ENCODE measurements at regions not wholly inside any gene's neighbourhood (a gene's known extent, or its start where the extent isn't known, plus 50 kb on each side); places are given as distances from the start of the nearest gene placed in this dataset.

DNA sequence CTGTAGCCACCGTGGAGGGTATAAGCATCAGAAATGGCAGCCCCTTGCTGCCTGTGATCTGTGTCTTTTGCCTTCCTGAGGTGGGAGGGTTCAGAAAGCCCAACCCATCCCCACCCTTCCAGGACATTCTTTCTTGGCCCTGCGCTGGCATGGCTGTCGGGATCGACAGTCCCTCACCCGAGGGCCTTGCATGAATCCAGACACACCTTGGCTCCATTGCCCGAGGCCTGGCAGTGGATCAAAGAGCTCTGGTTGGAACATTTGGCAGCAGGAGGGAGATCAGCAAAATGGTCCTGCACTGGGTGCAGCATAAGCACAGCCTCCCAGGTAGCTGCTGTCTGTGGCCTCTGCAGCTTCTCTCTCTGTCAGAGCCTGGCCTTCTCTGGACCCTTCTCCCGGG lies 246.6 kb upstream of the MAF start:
- H3K36me3 ChIP-seq (replicated peaks in 1 of 2; ENCODE audit: control extremely low read depth in 1 of 2, control insufficient read depth in 1 of 2, extremely low read depth in 1 of 2, insufficient read depth in 2 of 2, low read length in 1 of 2): no peaks in the 10 kb centered on the region
- H3K27me3 ChIP-seq (replicated peaks in 1 of 4; ENCODE audit: control extremely low read depth in 1 of 4, control insufficient read depth in 3 of 4, insufficient read depth in 4 of 4, low read length in 3 of 4): no peaks in the 10 kb centered on the region
- no peaks in the 10 kb centered on the region for H3K4me1 ChIP-seq (ENCODE audit: control insufficient read depth in 2 of 2, insufficient read depth in 2 of 2, low read length in 2 of 2)
- no peak overlapping the region for H2AFZ ChIP-seq (ENCODE audit: insufficient read depth, low read depth, low read length, poor library complexity, severe bottlenecking)
- intact Hi-C loops (cut with micrococcal nuclease): no loop called here
- H3K9me3 ChIP-seq (ENCODE audit: control extremely low read depth in 1 of 3, control insufficient read depth in 2 of 3, insufficient read depth in 1 of 3, low read length in 2 of 3): peaks cover 0 to 3% (median 1%) of the 10 kb centered on the region in 3 donors
- H3K79me2 ChIP-seq (ENCODE audit: control insufficient read depth, insufficient read depth, low read length): no peaks in the 10 kb centered on the region
- no peak for TF ChIP-seq CTCF (IDR thresholded peaks at IDR 0.05)
- TF ChIP-seq EZH2 (IDR thresholded peaks at IDR 0.05; ENCODE audit: borderline replicate concordance, insufficient read depth, low read depth, low read length, poor library complexity, severe bottlenecking): no peak
- ChIA-PET CTCF (no interaction called here), POLR2A (no interaction called here)
- no peak overlapping the region for H3K27ac ChIP-seq (ENCODE audit: low read length in 2 of 2)
- Mint-ChIP-seq H3K4me1 (peaks cover 2% of the 10 kb centered on the region), H3K4me3 (no peak overlapping the region), H3K27ac (no peak overlapping the region), H3K27me3 (no peaks in the 10 kb centered on the region), H3K9me3 (ENCODE audit: insufficient read depth) (no peaks in the 10 kb centered on the region)
- no peak overlapping the region for H3K4me2 ChIP-seq (replicated peaks; ENCODE audit: low read depth, low read length, poor library complexity, severe bottlenecking)
- DNase-seq (no peak), ATAC-seq (ENCODE audit: low read depth) (no peak)
- no peak overlapping the region for H3K9ac ChIP-seq (ENCODE audit: low read length)
- WGBS (ENCODE audit: insufficient coverage): 98% methylated on average over 4 of the region's 7 CpGs
- H4K20me1 ChIP-seq (ENCODE audit: control insufficient read depth, insufficient read depth, low read length, poor library complexity, severe bottlenecking): no peaks in the 10 kb centered on the region
- no peak overlapping the region for H3K4me3 ChIP-seq (ENCODE audit: control extremely low read depth in 1 of 5, extremely low read depth in 1 of 5, insufficient read depth in 1 of 5, low read depth in 2 of 5, low read length in 4 of 5)

DNA sequence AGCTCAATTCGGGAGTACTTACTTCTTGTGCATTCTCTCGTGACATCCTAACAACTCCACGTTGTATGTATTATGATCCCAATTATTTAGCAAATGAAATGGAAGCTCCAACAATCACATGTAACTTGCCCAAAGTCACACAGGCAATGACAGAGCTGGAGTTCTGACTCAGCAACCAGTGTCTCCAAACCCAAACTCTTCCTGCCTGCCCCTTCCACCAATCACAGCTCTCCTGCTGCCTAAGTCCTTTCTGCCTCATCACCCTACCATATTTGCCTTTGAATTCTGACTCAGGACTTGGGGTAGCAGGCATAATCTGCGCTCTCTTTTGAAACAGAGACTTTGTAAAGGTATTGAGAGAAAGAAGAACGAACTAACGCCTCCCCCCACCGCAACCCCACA lies 245.2 kb upstream of the MAF start:
- Histone ChIP-seq H3K4me3 (ENCODE audit: control extremely low read depth in 1 of 5, extremely low read depth in 1 of 5, insufficient read depth in 1 of 5, low read depth in 2 of 5, low read length in 4 of 5) (no peak overlapping the region), H3K79me2 (ENCODE audit: control insufficient read depth, insufficient read depth, low read length) (no peaks in the 10 kb centered on the region), H3K27ac (ENCODE audit: low read length in 2 of 2) (no peak overlapping the region), H3K9ac (ENCODE audit: low read length) (no peak overlapping the region), H4K20me1 (ENCODE audit: control insufficient read depth, insufficient read depth, low read length, poor library complexity, severe bottlenecking) (no peaks in the 10 kb centered on the region), H3K27me3 (replicated peaks in 1 of 4; ENCODE audit: control extremely low read depth in 1 of 4, control insufficient read depth in 3 of 4, insufficient read depth in 4 of 4, low read length in 3 of 4) (no peaks in the 10 kb centered on the region), H3K36me3 (replicated peaks in 1 of 2; ENCODE audit: control extremely low read depth in 1 of 2, control insufficient read depth in 1 of 2, extremely low read depth in 1 of 2, insufficient read depth in 2 of 2, low read length in 1 of 2) (no peaks in the 10 kb centered on the region), H3K9me3 (ENCODE audit: control extremely low read depth in 1 of 3, control insufficient read depth in 2 of 3, insufficient read depth in 1 of 3, low read length in 2 of 3) (peaks cover 0 to 3% (median 1%) of the 10 kb centered on the region in 3 donors), H3K4me2 (replicated peaks; ENCODE audit: low read depth, low read length, poor library complexity, severe bottlenecking) (no peak overlapping the region), H3K4me1 (ENCODE audit: control insufficient read depth in 2 of 2, insufficient read depth in 2 of 2, low read length in 2 of 2) (no peaks in the 10 kb centered on the region), H2AFZ (ENCODE audit: insufficient read depth, low read depth, low read length, poor library complexity, severe bottlenecking) (no peak overlapping the region)
- no CpG with 5 or more reads among the region's 7 CpGs for WGBS (ENCODE audit: insufficient coverage)
- DNase-seq (no peak), ATAC-seq (ENCODE audit: low read depth) (no peak)
- Mint-ChIP-seq H3K9me3 (ENCODE audit: insufficient read depth) (no peaks in the 10 kb centered on the region), H3K27ac (no peak overlapping the region), H3K27me3 (no peaks in the 10 kb centered on the region), H3K4me1 (peaks cover 2% of the 10 kb centered on the region), H3K4me3 (no peak overlapping the region)
- ChIA-PET CTCF (no interaction called here), POLR2A (no interaction called here)
- TF ChIP-seq CTCF (IDR thresholded peaks at IDR 0.05) (no peak), EZH2 (IDR thresholded peaks at IDR 0.05; ENCODE audit: borderline replicate concordance, insufficient read depth, low read depth, low read length, poor library complexity, severe bottlenecking) (no peak)
- intact Hi-C loops (cut with micrococcal nuclease): no loop called here
